Lung (tissue), 11 donors: ENCODE measurements at regions not wholly inside any gene's neighbourhood (a gene's known extent, or its start where the extent isn't known, plus 50 kb on each side); places are given as distances from the start of the nearest gene placed in this dataset.
"Not testable (repeated sequence)": the region's sequence is repeated elsewhere in the genome, so short reads cannot be mapped to it uniquely, and the experiment has no call there.

Experiments used
- ATAC-seq: fragments of 200-7000 bp; cut with Tn5 transposase; one replicate; pipeline ENCODE4 v1.9.1; 2020; ENCODE audit warnings: moderate number of reproducible peaks; ENCODE audit not compliant: insufficient read depth, low FRiP score
- DNase-seq, 3 donors: peaks; one replicate each; pipeline ENCODE4 v3.0.0-alpha.2; 2013 to 2017
- H3K27ac ChIP-seq, 2 donors: one replicate each; pipeline ENCODE4 v1.5.1; 2013; ENCODE audit warnings: mild to moderate bottlenecking in 2 of 2, moderate library complexity in 2 of 2, control low read depth in 1 of 2, inconsistent platforms in 1 of 2, low read depth in 1 of 2, low read length in 1 of 2
- H3K27me3 ChIP-seq, 3 donors: one replicate each; pipeline ENCODE4 v1.5.1; 2013; ENCODE audit warnings: low read length in 2 of 3; ENCODE audit not compliant: control insufficient read depth in 3 of 3, insufficient read depth in 3 of 3
- H3K36me3 ChIP-seq, 4 donors: one replicate each; pipeline ENCODE4 v1.5.1; 2013; ENCODE audit warnings: low read length in 4 of 4, mild to moderate bottlenecking in 1 of 4, moderate library complexity in 1 of 4; ENCODE audit not compliant: control insufficient read depth in 4 of 4, insufficient read depth in 4 of 4
- H3K4me1 ChIP-seq, 5 donors: one replicate each; pipeline ENCODE4 v1.5.1; 2013; ENCODE audit warnings: low read length in 5 of 5, mild to moderate bottlenecking in 2 of 5, moderate library complexity in 1 of 5; ENCODE audit not compliant: control insufficient read depth in 5 of 5, insufficient read depth in 5 of 5
- H3K4me3 ChIP-seq: one replicate; pipeline ENCODE4 v1.5.1; 2013; ENCODE audit warnings: mild to moderate bottlenecking, control low read depth, moderate library complexity
- H3K9ac ChIP-seq, 2 donors: one replicate each; pipeline ENCODE4 v1.5.1; 2013; ENCODE audit warnings: low read length in 2 of 2, control low read depth in 1 of 2; ENCODE audit not compliant: insufficient read depth in 1 of 2
- H3K9me3 ChIP-seq, 4 donors: one replicate each; pipeline ENCODE4 v1.5.1; 2013; ENCODE audit warnings: low read length in 3 of 4, mild to moderate bottlenecking in 1 of 4, moderate library complexity in 1 of 4; ENCODE audit not compliant: control insufficient read depth in 4 of 4, insufficient read depth in 3 of 4
- CTCF ChIP-seq: IDR thresholded peaks from 2 replicates; pipeline ENCODE4 v1.5.1; 2012; ENCODE audit warnings: mild to moderate bottlenecking; ENCODE audit errors: control extremely low read depth, extremely low read depth
- WGBS, 2 donors: extraction: QIAGEN DNeasy Blood & Tissue Kit; methylation state at CpG; one replicate each; pipeline ENCODE4 v1.1.7; 2013; 5-methylcytosine and 5-hydroxymethylcytosine counted together
- donor health status: control.
- donor health status: control.
- donor health status: Bipolar disorder and iron deficiency.
- donor health status: healthy.
- donor health status: DM: yes; HTN: yes; CAD: no.

- DNase-seq (no peak), ATAC-seq (no peak)
- TF ChIP-seq CTCF, result no peak
- no peak overlapping the region for H3K27ac ChIP-seq
- H3K4me1 ChIP-seq, result no peaks in the 10 kb centered on the region
- no peaks in the 10 kb centered on the region for H3K9me3 ChIP-seq
- H3K9ac ChIP-seq, result no peak overlapping the region
- no peak overlapping the region for H3K4me3 ChIP-seq
- no peaks in the 10 kb centered on the region for H3K36me3 ChIP-seq
- no peaks in the 10 kb centered on the region for H3K27me3 ChIP-seq
- 71 to 80% methylated on average over 2 of the region's 2 CpGs for WGBS, 2 donors
These were observed 254.6 kb upstream of the USP15 start for GRCh38 chr12:62005615-62006014.

GRCh38 chr12:62006076-62006732 is 254.0 kb upstream of the USP15 start:
- Histone ChIP-seq H3K4me3 (no peak overlapping the region), H3K36me3 (no peaks in the 10 kb centered on the region), H3K27me3 (no peaks in the 10 kb centered on the region), H3K9me3 (no peaks in the 10 kb centered on the region), H3K9ac (no peak overlapping the region), H3K4me1 (no peaks in the 10 kb centered on the region), H3K27ac (no peak overlapping the region)
- DNase-seq (peak in 2 of 3 donors; percentile 57 to 63), ATAC-seq (no peak)
- TF ChIP-seq CTCF, result no peak
- WGBS, 2 donors, result 32 to 33% methylated on average over 5 of the region's 5 CpGs

GRCh38 chr12:62008703-62009102 is 251.5 kb upstream of the USP15 start:
- no peak for DNase-seq
- Histone ChIP-seq H3K4me1 (no peaks in the 10 kb centered on the region), H3K4me3 (no peak overlapping the region), H3K36me3 (no peaks in the 10 kb centered on the region), H3K27ac (no peak overlapping the region), H3K27me3 (no peaks in the 10 kb centered on the region), H3K9ac (no peak overlapping the region), H3K9me3 (no peaks in the 10 kb centered on the region)
- no peak for ATAC-seq
- TF ChIP-seq CTCF, result no peak
- WGBS, 2 donors, result 74 to 83% methylated on average over 2 of the region's 2 CpGs

GRCh38 chr12:62009445-62009844 is 250.8 kb upstream of the USP15 start:
- ATAC-seq, result no peak

GRCh38 chr12:62010331-62010906 is 249.8 kb upstream of the USP15 start:
- WGBS, 2 donors, result 96 to 99% methylated on average over 27 to 32 of the region's 32 CpGs
- H3K9ac ChIP-seq, H3K4me3 ChIP-seq, H3K4me1 ChIP-seq, DNase-seq, H3K36me3 ChIP-seq, H3K27ac ChIP-seq, H3K27me3 ChIP-seq, ATAC-seq, H3K9me3 ChIP-seq: not testable (repeated sequence)

More at GRCh38 chr12:62009445-62009844, 250.8 kb upstream of the USP15 start:
- Histone ChIP-seq H3K4me3 (no peak overlapping the region), H3K27me3 (no peaks in the 10 kb centered on the region), H3K9ac (no peak overlapping the region), H3K27ac (no peak overlapping the region), H3K4me1 (no peaks in the 10 kb centered on the region), H3K9me3 (no peaks in the 10 kb centered on the region), H3K36me3 (no peaks in the 10 kb centered on the region)
- TF ChIP-seq CTCF, result no peak
- WGBS, 2 donors, result 95 to 98% methylated on average over 5 of the region's 5 CpGs
- DNase-seq, result no peak
